ENCODE measurements at regions not wholly inside any gene's neighbourhood (a gene's known extent, or its start where the extent isn't known, plus 50 kb on each side); places are given as distances from the start of the nearest gene placed in this dataset.

GRCh38 chr10:8911032-8911431 lies 856.5 kb downstream of the GATA3 start:
- H2AFZ ChIP-seq, result no peak overlapping the region
- H3K27ac ChIP-seq, result no peak overlapping the region
- H3K4me3 ChIP-seq, result no peak overlapping the region
- no peaks in the 10 kb centered on the region for H3K36me3 ChIP-seq (replicated peaks; ENCODE audit: insufficient read depth, low read depth)
- no peak for DNase-seq (ENCODE audit: low spot score)
- no peaks in the 10 kb centered on the region for H3K9me3 ChIP-seq (ENCODE audit: low read depth)
- TF ChIP-seq, protein P1, sequence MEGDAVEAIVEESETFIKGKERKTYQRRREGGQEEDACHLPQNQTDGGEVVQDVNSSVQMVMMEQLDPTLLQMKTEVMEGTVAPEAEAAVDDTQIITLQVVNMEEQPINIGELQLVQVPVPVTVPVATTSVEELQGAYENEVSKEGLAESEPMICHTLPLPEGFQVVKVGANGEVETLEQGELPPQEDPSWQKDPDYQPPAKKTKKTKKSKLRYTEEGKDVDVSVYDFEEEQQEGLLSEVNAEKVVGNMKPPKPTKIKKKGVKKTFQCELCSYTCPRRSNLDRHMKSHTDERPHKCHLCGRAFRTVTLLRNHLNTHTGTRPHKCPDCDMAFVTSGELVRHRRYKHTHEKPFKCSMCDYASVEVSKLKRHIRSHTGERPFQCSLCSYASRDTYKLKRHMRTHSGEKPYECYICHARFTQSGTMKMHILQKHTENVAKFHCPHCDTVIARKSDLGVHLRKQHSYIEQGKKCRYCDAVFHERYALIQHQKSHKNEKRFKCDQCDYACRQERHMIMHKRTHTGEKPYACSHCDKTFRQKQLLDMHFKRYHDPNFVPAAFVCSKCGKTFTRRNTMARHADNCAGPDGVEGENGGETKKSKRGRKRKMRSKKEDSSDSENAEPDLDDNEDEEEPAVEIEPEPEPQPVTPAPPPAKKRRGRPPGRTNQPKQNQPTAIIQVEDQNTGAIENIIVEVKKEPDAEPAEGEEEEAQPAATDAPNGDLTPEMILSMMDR (IDR thresholded peaks at IDR 0.05; ENCODE audit: poor library complexity), result no peak
- no peak for TF ChIP-seq EZH2phosphoT487 (IDR thresholded peaks at IDR 0.05; ENCODE audit: low read depth, severe bottlenecking, unreplicated experiment)
- H3K27me3 ChIP-seq, result no peaks in the 10 kb centered on the region
- H3K4me1 ChIP-seq (ENCODE audit: insufficient read depth), result no peaks in the 10 kb centered on the region
- WGBS (ENCODE audit: low lambda C conversion rate, missing lambda C conversion rate), result 86% methylated on average over 1 of the region's 1 CpG
- no peaks in the 10 kb centered on the region for H3K79me2 ChIP-seq
- no peaks in the 10 kb centered on the region for H4K20me1 ChIP-seq (ENCODE audit: insufficient read depth, poor library complexity, severe bottlenecking)
- H3K4me2 ChIP-seq, result no peak overlapping the region
- H3K9me2 ChIP-seq (replicated peaks; ENCODE audit: insufficient read depth), result no peaks in the 10 kb centered on the region

GRCh38 chr10:8912108-8912507 lies 857.6 kb downstream of the GATA3 start:
- H3K27me3 ChIP-seq, result no peaks in the 10 kb centered on the region
- H4K20me1 ChIP-seq (ENCODE audit: insufficient read depth, poor library complexity, severe bottlenecking), result no peaks in the 10 kb centered on the region
- H2AFZ ChIP-seq, result no peak overlapping the region
- TF ChIP-seq EZH2phosphoT487 (IDR thresholded peaks at IDR 0.05; ENCODE audit: low read depth, severe bottlenecking, unreplicated experiment), result no peak
- no peak for TF ChIP-seq EZH2 (IDR thresholded peaks at IDR 0.05; ENCODE audit: borderline replicate concordance)
- TF ChIP-seq, protein P1 (IDR thresholded peaks at IDR 0.05; ENCODE audit: poor library complexity), result no peak
- H3K9me2 ChIP-seq (replicated peaks; ENCODE audit: insufficient read depth), result no peaks in the 10 kb centered on the region
- H3K9me3 ChIP-seq (ENCODE audit: low read depth), result no peaks in the 10 kb centered on the region
- no peak overlapping the region for H3K4me3 ChIP-seq
- no peak overlapping the region for H3K27ac ChIP-seq
- H3K4me2 ChIP-seq, result no peak overlapping the region
- WGBS (ENCODE audit: low lambda C conversion rate, missing lambda C conversion rate), result 35% methylated on average over 4 of the region's 4 CpGs
- no peak for DNase-seq (ENCODE audit: low spot score)
- no peaks in the 10 kb centered on the region for H3K79me2 ChIP-seq
- H3K4me1 ChIP-seq (ENCODE audit: insufficient read depth), result no peaks in the 10 kb centered on the region
- H3K36me3 ChIP-seq (replicated peaks; ENCODE audit: insufficient read depth, low read depth), result no peaks in the 10 kb centered on the region

GRCh38 chr10:8913720-8914119 lies 859.2 kb downstream of the GATA3 start:
- Histone ChIP-seq H2AFZ (no peak overlapping the region), H3K27me3 (no peaks in the 10 kb centered on the region), H3K36me3 (replicated peaks; ENCODE audit: insufficient read depth, low read depth) (no peaks in the 10 kb centered on the region), H3K4me3 (no peak overlapping the region), H3K4me2 (no peak overlapping the region), H3K9me2 (replicated peaks; ENCODE audit: insufficient read depth) (no peaks in the 10 kb centered on the region), H3K79me2 (no peaks in the 10 kb centered on the region), H3K27ac (no peak overlapping the region), H3K9me3 (ENCODE audit: low read depth) (no peaks in the 10 kb centered on the region), H4K20me1 (ENCODE audit: insufficient read depth, poor library complexity, severe bottlenecking) (no peaks in the 10 kb centered on the region), H3K4me1 (ENCODE audit: insufficient read depth) (no peaks in the 10 kb centered on the region)
- 78% methylated on average over 4 of the region's 4 CpGs for WGBS (ENCODE audit: low lambda C conversion rate, missing lambda C conversion rate)
- DNase-seq (ENCODE audit: low spot score), result peak; percentile 8
- TF ChIP-seq EZH2phosphoT487 (IDR thresholded peaks at IDR 0.05; ENCODE audit: low read depth, severe bottlenecking, unreplicated experiment) (no peak), EZH2 (IDR thresholded peaks at IDR 0.05; ENCODE audit: borderline replicate concordance) (no peak)
- TF ChIP-seq, protein P1 (IDR thresholded peaks at IDR 0.05; ENCODE audit: poor library complexity), result no peak

- Histone ChIP-seq H3K4me3 (no peak overlapping the region), H3K4me1 (ENCODE audit: insufficient read depth) (no peaks in the 10 kb centered on the region), H3K27me3 (no peaks in the 10 kb centered on the region), H3K4me2 (no peak overlapping the region), H3K27ac (no peak overlapping the region), H3K36me3 (replicated peaks; ENCODE audit: insufficient read depth, low read depth) (no peaks in the 10 kb centered on the region), H4K20me1 (ENCODE audit: insufficient read depth, poor library complexity, severe bottlenecking) (no peaks in the 10 kb centered on the region), H2AFZ (no peak overlapping the region), H3K9me2 (replicated peaks; ENCODE audit: insufficient read depth) (no peaks in the 10 kb centered on the region), H3K9me3 (ENCODE audit: low read depth) (no peaks in the 10 kb centered on the region), H3K79me2 (no peaks in the 10 kb centered on the region)
- WGBS (ENCODE audit: low lambda C conversion rate, missing lambda C conversion rate), result 50% methylated on average over 4 of the region's 4 CpGs
- TF ChIP-seq EZH2phosphoT487 (IDR thresholded peaks at IDR 0.05; ENCODE audit: low read depth, severe bottlenecking, unreplicated experiment) (no peak), EZH2 (IDR thresholded peaks at IDR 0.05; ENCODE audit: borderline replicate concordance) (no peak)
- TF ChIP-seq, protein P1 (IDR thresholded peaks at IDR 0.05; ENCODE audit: poor library complexity), result no peak
- no peak for DNase-seq (ENCODE audit: low spot score)
Measured at GRCh38 chr10:8919280-8919679, 864.8 kb downstream of the GATA3 start.
